A549 (cell line): ENCODE measurements at regions not wholly inside any gene's neighbourhood (a gene's known extent, or its start where the extent isn't known, plus 50 kb on each side); places are given as distances from the start of the nearest gene placed in this dataset.

Experiments used
- BCL3 ChIP-seq: fragments of >200 bp; sonication (Bioruptor Twin); formaldehyde crosslinking; IDR thresholded peaks from 3 replicates; pipeline ENCODE4 v1.6.1; 2016
- CTCF ChIP-seq: fragments of >200 bp; sonication (Bioruptor Twin); formaldehyde crosslinking; IDR thresholded peaks from 3 replicates; pipeline ENCODE4 v1.5.1; 2016

GRCh38 chr10:84660450-84661159 is 332.2 kb downstream of the CCSER2 start:
- TF ChIP-seq CTCF: no peak
- no peak for TF ChIP-seq BCL3
